GM19238 (cell line): ENCODE measurements at regions not wholly inside any gene's neighbourhood (a gene's known extent, or its start where the extent isn't known, plus 50 kb on each side); places are given as distances from the start of the nearest gene placed in this dataset.
"Not testable (repeated sequence)": the region's sequence is repeated elsewhere in the genome, so short reads cannot be mapped to it uniquely, and the experiment has no call there.

Experiments
- DNase-seq: peaks from one replicate; pipeline ENCODE4 v3.0.0; 2011; ENCODE audit warnings: low spot score; ENCODE audit not compliant: insufficient read length

- no peak for DNase-seq
These were observed 387.6 kb downstream of the LTN1 start for GRCh38 chr21:28604946-28605537.

DNA sequence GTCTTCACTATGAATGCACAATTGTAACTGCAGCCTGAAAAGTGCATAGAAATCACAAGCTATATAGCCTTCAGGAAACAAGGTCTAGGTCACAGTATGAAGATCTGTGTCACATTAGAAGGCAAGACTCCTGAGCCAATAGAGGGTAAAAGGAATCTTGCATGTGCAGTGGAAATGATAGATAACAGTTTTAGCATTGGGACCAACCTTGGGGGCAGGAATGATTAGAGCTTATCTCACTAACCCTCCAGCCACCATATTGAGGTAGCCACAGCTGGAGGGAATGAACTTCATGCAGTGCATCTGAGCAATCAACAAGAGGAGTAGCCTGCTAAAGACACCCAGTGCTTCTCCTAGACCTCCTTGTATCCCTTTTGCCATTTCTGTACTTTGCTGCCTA is 390.1 kb downstream of the LTN1 start:
- DNase-seq, result no peak

GRCh38 chr21:28598214-28598613 is 394.5 kb downstream of the LTN1 start:
- no peak for DNase-seq

GRCh38 chr21:28592205-28592865 is 400.3 kb downstream of the LTN1 start:
- no peak for DNase-seq

DNA sequence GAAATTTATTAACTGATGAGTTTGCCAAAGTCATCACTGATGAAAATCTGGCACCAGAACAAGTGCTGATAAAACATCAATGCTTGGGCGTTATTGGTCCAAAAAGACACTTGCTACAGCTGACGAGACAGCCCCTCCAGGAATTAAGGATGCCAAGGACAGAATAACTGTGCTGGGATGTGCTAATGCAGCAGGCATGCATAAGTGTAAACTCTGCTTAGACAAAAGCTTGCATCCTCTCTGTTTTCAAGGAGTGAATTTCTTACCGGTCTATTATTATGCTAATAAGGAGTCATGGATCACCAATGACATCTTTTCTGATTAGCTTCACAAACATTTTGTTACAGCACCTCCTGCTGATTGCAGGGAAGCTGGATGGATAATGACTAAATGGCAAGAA is 402.0 kb downstream of the LTN1 start:
- DNase-seq, result no peak

- no peak for DNase-seq
These were observed 402.7 kb downstream of the LTN1 start for GRCh38 chr21:28590026-28590425.

GRCh38 chr21:28588997-28589396 is 403.7 kb downstream of the LTN1 start:
- no peak for DNase-seq

- no peak for DNase-seq
These were observed 404.9 kb downstream of the LTN1 start for GRCh38 chr21:28587748-28588147.

- DNase-seq, result no peak
These were observed 410.7 kb downstream of the LTN1 start for GRCh38 chr21:28581976-28582375.

- DNase-seq, result not testable (repeated sequence)
These were observed 411.4 kb downstream of the LTN1 start for GRCh38 chr21:28581311-28581731.

DNA sequence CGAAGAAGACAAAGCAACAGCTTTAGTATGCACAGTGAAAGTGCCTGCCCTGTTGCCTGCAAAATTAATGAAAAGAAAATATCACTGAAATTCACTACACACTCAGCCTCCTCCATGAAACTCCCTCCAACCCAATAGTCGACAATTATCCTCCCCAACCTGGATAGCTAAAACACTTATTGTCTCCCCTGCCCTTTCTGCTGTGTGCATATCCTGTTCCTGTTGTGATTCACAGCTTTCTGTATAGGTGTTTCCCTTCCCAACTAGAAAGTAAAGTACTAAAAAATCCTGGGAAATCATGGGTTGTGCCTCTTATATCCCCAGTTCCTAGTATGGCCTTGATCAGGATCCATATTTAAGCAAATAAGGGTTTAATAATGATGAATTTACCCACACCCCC is 412.1 kb downstream of the LTN1 start:
- DNase-seq, result no peak

DNA sequence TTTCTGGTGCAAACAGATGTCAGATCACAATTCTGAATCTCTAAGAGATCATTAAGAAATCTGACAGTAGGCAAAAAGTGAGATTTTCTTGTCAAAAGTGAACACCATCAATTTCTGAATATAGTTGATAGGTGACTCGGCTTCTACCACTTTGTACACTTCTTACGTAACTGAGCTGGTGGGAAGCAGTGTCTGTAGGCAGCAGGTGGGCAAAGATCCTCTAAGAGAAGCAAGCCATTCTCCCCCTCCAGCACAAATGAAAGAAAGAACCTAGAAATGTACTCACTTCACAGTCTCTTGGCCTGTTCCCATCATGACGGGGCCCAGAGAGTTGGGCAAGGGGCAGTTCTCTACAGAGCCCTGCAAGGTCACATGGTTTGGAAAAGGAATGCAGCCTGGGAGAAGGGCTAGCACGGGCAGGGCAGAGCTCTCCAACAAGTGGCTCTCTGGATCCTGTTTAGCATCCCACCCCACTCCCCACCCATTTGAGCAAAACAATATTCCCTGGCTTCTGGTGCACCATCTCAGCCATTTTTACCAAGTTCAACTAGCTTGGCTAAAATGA is 412.6 kb downstream of the LTN1 start:
- no peak for DNase-seq

- DNase-seq, result no peak
These were observed 424.0 kb downstream of the LTN1 start for GRCh38 chr21:28568692-28569091.

DNA sequence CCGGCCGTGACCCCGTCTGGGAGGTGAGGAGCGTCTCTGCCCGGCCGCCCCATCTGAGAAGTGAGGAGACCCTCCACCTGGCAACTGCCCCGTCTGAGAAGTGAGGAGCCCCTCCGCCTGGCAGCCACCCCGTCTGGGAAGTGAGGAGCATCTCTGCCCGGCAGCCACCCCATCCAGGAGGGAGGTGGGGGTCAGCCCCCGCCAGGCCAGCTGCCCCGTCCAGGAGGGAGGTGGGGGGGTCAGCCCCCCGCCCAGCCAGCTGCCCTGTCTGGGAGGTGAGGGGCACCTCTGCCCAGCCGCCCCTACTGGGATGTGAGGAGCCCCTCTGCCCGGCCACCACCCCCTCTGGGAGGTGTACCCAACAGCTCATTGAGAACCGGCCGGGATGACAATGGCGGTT is 428.7 kb downstream of the LTN1 start:
- not testable (repeated sequence) for DNase-seq

GRCh38 chr21:28561772-28562171 is 430.9 kb downstream of the LTN1 start:
- DNase-seq, result no peak

- no peak for DNase-seq
These were observed 437.8 kb downstream of the LTN1 start for GRCh38 chr21:28554660-28555475.

DNA sequence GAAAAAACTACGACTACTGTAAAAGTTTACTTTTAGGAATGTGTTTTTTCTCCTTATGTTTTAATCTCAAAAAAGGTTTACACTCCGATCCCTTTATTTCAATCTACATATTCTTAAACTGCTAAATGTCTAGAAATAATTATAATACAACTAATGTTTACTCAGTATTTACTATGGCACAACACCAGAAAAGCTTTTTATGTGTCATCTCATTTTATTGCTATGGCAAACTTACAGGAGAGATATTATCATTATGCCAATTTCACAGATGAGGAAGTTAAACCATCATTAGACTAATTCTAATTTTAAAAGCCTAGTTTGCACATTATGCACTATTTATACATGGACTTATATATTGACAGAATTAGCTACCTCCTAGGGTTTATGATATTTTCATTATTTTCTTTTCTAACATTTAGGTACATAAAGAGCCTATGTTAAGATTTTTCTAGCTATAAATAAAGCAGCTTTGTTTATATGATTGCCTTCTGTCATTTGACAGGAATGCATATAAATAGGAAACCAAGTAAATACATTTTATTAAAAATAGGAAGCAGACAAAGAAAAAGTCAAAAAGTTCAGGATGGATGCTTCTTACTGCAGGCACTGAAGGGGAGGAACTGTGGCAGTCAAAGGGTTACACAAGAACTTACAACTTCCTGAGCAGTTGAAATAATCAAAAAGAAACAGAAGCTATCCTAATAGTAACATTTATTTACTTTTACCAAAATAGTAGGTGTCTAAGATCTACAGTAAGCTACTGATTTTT is 442.4 kb downstream of the LTN1 start:
- DNase-seq, result no peak

- no peak for DNase-seq
These were observed 444.4 kb downstream of the LTN1 start for GRCh38 chr21:28548291-28548690.

DNA sequence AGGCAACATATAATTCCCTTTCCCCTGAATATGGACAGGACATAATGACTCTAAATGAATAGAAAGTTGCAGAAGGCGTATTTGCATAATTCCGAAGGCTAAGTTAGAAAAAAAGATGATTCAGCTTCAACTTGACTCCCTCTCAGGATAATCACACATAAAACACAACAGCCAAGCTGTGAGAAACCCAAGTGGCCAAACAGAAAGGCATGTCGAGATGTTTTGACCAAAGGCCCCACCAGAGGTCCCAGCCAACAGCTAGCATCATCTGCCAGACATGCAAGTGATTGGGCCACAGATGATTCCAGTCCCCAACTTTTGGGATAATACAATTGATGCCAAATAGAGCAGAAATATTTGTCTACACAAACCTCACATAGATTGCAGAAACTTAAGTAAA is 444.9 kb downstream of the LTN1 start:
- DNase-seq, result no peak

DNA sequence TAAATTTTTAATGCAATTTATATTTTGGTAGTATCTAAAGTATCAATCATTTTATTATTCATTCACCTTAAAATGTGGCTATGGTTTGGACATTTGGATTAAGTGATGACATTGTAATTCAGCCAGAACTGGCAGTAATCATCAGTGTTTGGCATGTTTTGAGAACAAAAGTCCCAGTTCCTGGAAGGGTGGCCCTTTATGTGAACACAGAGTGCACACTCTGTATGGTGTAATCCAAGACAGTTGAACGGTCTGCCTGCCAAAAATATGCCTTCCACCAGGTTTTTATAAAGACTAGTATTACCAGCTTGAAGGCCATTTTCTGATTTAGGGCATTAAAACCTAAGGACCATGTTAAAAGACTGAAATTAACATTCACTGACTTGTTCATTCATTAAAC is 448.7 kb downstream of the LTN1 start:
- no peak for DNase-seq

DNA sequence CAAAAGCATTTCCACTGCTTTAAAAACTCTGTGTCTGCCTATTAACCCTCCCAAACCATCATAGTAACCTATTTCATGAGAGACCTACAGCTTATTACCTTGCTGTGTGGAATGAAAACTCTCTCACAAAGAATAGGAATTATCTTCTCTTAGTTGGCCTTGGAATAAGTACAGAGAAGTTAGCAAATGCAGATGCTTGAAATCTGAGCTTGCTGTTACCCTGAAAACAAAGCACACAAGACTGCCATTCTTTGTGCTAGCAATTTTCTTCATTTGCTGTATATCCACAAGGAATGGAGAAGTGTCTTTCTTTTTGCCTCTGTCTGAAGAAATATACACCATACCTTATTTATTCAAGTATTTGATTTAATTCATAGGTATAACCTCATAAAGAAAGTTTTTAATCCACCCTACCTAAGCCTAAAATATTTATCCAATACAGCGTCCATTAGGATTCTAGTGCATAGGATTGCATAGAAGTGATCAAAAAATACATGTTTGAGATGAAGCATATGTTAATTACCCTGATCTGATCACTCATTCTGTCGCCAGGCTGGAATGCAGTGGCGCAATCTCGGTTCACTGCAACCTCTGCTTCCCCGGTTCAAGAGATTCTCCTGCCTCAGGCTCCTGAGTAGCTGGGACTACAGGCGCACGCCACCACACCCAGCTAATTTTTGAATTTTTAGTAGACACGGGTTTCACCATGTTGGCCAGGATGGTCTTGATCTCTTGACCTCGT is 451.1 kb downstream of the LTN1 start:
- no peak for DNase-seq
